Mammary epithelial cell (primary cell): ENCODE measurements at regions not wholly inside any gene's neighbourhood (a gene's known extent, or its start where the extent isn't known, plus 50 kb on each side); places are given as distances from the start of the nearest gene placed in this dataset.

ENCODE experiments used
- EZH2 ChIP-seq: IDR thresholded peaks from 2 replicates; pipeline ENCODE4 v1.6.1; 2012; ENCODE audit warnings: low read length, inconsistent platforms, borderline replicate concordance
- TF ChIP-seq, protein P1 (sequence below), 2 donors: IDR thresholded peaks in 1 of 2; conservative IDR thresholded peaks in 1 of 2; 2 replicates each; pipeline ENCODE4 v1.5.1; 2011 to 2012; ENCODE audit warnings: inconsistent platforms in 2 of 2, low read length in 2 of 2, mild to moderate bottlenecking in 2 of 2, control low read depth in 1 of 2, low read depth in 1 of 2; ENCODE audit not compliant: insufficient read depth in 1 of 2; ENCODE audit errors: extremely low read depth in 1 of 2

DNA sequence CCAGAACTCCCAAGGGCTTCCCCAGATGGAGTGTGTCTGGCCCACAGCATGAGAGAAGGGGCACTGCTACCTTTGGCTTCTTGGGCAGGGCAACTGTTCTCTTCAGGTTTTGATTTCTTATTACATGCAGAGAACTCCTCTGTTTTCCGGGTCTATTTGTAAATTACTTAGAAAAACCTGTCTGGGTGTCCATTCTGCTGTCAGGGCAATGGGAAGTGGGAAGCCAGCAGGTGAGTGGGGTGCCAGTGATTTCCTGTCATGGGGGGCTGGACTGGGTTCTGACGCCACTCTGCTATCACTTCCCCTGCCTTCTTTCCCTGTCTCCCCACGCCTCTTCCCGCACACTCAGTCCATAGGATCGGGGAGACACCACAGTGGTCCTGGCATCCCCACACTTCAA is 58.0 kb upstream of the LGALSL start:
- TF ChIP-seq, protein P1, sequence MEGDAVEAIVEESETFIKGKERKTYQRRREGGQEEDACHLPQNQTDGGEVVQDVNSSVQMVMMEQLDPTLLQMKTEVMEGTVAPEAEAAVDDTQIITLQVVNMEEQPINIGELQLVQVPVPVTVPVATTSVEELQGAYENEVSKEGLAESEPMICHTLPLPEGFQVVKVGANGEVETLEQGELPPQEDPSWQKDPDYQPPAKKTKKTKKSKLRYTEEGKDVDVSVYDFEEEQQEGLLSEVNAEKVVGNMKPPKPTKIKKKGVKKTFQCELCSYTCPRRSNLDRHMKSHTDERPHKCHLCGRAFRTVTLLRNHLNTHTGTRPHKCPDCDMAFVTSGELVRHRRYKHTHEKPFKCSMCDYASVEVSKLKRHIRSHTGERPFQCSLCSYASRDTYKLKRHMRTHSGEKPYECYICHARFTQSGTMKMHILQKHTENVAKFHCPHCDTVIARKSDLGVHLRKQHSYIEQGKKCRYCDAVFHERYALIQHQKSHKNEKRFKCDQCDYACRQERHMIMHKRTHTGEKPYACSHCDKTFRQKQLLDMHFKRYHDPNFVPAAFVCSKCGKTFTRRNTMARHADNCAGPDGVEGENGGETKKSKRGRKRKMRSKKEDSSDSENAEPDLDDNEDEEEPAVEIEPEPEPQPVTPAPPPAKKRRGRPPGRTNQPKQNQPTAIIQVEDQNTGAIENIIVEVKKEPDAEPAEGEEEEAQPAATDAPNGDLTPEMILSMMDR (conservative IDR thresholded peaks at IDR 0.05 in 1 of 2, IDR thresholded peaks at IDR 0.05 in 1 of 2; ENCODE audit: extremely low read depth in 1 of 2, insufficient read depth in 1 of 2, low read depth in 1 of 2, low read length in 2 of 2), result no peak
- TF ChIP-seq EZH2, result no peak
